ENCODE measurements at regions not wholly inside any gene's neighbourhood (a gene's known extent, or its start where the extent isn't known, plus 50 kb on each side); places are given as distances from the start of the nearest gene placed in this dataset.

DNA sequence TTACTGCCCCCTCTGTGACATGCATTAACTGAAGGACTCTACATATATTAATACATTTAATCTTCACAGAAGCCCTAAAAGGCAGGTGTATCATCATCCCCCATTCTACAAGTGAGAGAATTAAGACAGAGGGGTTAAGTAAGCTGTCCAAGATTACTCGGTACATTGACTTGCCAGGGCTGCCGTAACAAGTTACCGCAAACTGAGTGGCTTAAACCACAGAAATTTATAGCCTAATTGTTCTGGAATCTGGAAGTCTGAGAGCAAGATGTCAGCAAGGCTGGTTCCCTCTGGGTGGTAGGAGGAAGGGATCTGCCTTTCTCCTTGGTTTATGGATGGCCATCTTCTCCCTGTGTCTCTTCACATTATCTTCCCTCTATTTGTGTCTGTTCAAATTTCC, 605.5 kb downstream of the EPHA4 start:
- no peak overlapping the region for H2AFZ ChIP-seq (ENCODE audit: low read length)
- H3F3A ChIP-seq (ENCODE audit: low read depth) = no peaks in the 10 kb centered on the region
- no peak overlapping the region for H3K4me2 ChIP-seq (ENCODE audit: low read depth, low read length, poor library complexity, severe bottlenecking)
- no peak overlapping the region for H3K9ac ChIP-seq (ENCODE audit: low read depth, low read length, poor library complexity, severe bottlenecking)
- H4K20me1 ChIP-seq (ENCODE audit: insufficient read depth, low read length, poor library complexity, severe bottlenecking) = no peaks in the 10 kb centered on the region
- H3K4me1 ChIP-seq (ENCODE audit: insufficient read depth, low read length, poor library complexity, severe bottlenecking) = no peaks in the 10 kb centered on the region
- no peaks in the 10 kb centered on the region for H3K27me3 ChIP-seq (ENCODE audit: insufficient read depth, low read length, poor library complexity, severe bottlenecking)
- H3K36me3 ChIP-seq (ENCODE audit: insufficient read depth, low read length) = no peaks in the 10 kb centered on the region
- no peak overlapping the region for H3K4me3 ChIP-seq (ENCODE audit: low read length, poor library complexity, severe bottlenecking)
- H3K9me3 ChIP-seq (ENCODE audit: insufficient read depth, low read depth, low read length) = no peaks in the 10 kb centered on the region
- no peaks in the 10 kb centered on the region for H3K79me2 ChIP-seq (ENCODE audit: insufficient read depth, low read length)
- TF ChIP-seq CTCF (conservative IDR thresholded peaks at IDR 0.05; ENCODE audit: low read length) = no peak
- no peak for TF ChIP-seq EZH2phosphoT487 (IDR thresholded peaks at IDR 0.05; ENCODE audit: borderline replicate concordance)
- H3K9me2 ChIP-seq (replicated peaks; ENCODE audit: low read depth, low read length) = no peaks in the 10 kb centered on the region

DNA sequence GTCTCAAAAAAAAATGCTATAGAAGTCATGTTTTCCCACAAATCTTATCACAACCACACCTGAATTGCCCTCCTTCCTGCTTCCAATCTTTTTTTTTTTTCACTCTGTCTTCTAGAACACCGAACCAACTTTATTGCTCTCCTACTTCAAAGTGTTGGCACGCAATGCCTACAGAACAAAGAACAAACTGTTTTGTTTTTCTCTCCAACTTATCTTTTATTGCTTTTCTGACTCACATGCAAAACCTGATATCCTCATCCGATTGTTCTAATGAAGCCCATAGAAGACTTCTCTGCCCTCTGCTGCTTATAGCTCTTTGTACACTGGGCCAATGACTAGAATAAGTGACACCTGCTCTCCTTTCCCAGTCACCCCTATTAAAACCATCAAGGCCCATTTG, 602.8 kb downstream of the EPHA4 start:
- no peak overlapping the region for H2AFZ ChIP-seq (ENCODE audit: low read length)
- no peaks in the 10 kb centered on the region for H3K27me3 ChIP-seq (ENCODE audit: insufficient read depth, low read length, poor library complexity, severe bottlenecking)
- H3K9ac ChIP-seq (ENCODE audit: low read depth, low read length, poor library complexity, severe bottlenecking) = no peak overlapping the region
- TF ChIP-seq CTCF (conservative IDR thresholded peaks at IDR 0.05; ENCODE audit: low read length) (no peak), EZH2phosphoT487 (IDR thresholded peaks at IDR 0.05; ENCODE audit: borderline replicate concordance) (no peak)
- no peaks in the 10 kb centered on the region for H3K9me2 ChIP-seq (replicated peaks; ENCODE audit: low read depth, low read length)
- H3K4me1 ChIP-seq (ENCODE audit: insufficient read depth, low read length, poor library complexity, severe bottlenecking) = no peaks in the 10 kb centered on the region
- H3K36me3 ChIP-seq (ENCODE audit: insufficient read depth, low read length) = no peaks in the 10 kb centered on the region
- H4K20me1 ChIP-seq (ENCODE audit: insufficient read depth, low read length, poor library complexity, severe bottlenecking) = no peaks in the 10 kb centered on the region
- no peaks in the 10 kb centered on the region for H3K79me2 ChIP-seq (ENCODE audit: insufficient read depth, low read length)
- H3K9me3 ChIP-seq (ENCODE audit: insufficient read depth, low read depth, low read length) = no peaks in the 10 kb centered on the region
- no peak overlapping the region for H3K4me2 ChIP-seq (ENCODE audit: low read depth, low read length, poor library complexity, severe bottlenecking)
- no peak overlapping the region for H3K4me3 ChIP-seq (ENCODE audit: low read length, poor library complexity, severe bottlenecking)
- no peaks in the 10 kb centered on the region for H3F3A ChIP-seq (ENCODE audit: low read depth)

GRCh38 chr2:220980966-220981675, 591.0 kb downstream of the EPHA4 start:
- no peaks in the 10 kb centered on the region for H4K20me1 ChIP-seq (ENCODE audit: insufficient read depth, low read length, poor library complexity, severe bottlenecking)
- no peaks in the 10 kb centered on the region for H3K9me2 ChIP-seq (replicated peaks; ENCODE audit: low read depth, low read length)
- no peak overlapping the region for H3K4me2 ChIP-seq (ENCODE audit: low read depth, low read length, poor library complexity, severe bottlenecking)
- no peaks in the 10 kb centered on the region for H3K36me3 ChIP-seq (ENCODE audit: insufficient read depth, low read length)
- H2AFZ ChIP-seq (ENCODE audit: low read length) = no peak overlapping the region
- H3K9ac ChIP-seq (ENCODE audit: low read depth, low read length, poor library complexity, severe bottlenecking) = no peak overlapping the region
- H3K27me3 ChIP-seq (ENCODE audit: insufficient read depth, low read length, poor library complexity, severe bottlenecking) = no peaks in the 10 kb centered on the region
- H3K79me2 ChIP-seq (ENCODE audit: insufficient read depth, low read length) = no peaks in the 10 kb centered on the region
- no peaks in the 10 kb centered on the region for H3F3A ChIP-seq (ENCODE audit: low read depth)
- TF ChIP-seq EZH2phosphoT487 (IDR thresholded peaks at IDR 0.05; ENCODE audit: borderline replicate concordance) (no peak), CTCF (conservative IDR thresholded peaks at IDR 0.05; ENCODE audit: low read length) (no peak)
- no peaks in the 10 kb centered on the region; the same call in 1 of the 2 replicates for H3K9me3 ChIP-seq (ENCODE audit: insufficient read depth, low read depth, low read length)
- H3K4me3 ChIP-seq (ENCODE audit: low read length, poor library complexity, severe bottlenecking) = no peak overlapping the region
- H3K4me1 ChIP-seq (ENCODE audit: insufficient read depth, low read length, poor library complexity, severe bottlenecking) = no peaks in the 10 kb centered on the region

Data from Loucy (cell line).